ENCODE measurements at regions not wholly inside any gene's neighbourhood (a gene's known extent, or its start where the extent isn't known, plus 50 kb on each side); places are given as distances from the start of the nearest gene placed in this dataset.

DNA sequence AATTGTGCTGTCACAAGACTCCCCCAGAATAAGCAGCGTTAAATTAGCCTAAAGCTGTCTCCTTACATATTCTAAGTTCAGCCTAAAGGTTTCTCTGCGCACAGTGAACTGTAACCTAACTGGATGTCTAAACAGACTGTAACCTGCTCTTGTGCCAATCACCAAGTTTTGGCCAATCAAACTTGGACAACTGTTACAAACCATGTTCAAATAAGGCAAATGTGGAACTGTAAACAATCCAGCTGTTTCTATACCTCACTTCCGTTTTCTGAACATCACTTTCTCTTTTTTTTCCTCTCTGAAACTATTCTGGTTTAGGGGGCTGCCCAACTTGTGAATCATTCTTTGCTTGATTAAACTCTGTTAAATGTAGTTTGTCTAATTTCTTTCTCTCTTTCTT lies 252.2 kb upstream of the HABP2 start:
- no peak for TF ChIP-seq POLR2A (IDR thresholded peaks at IDR 0.05)
- TF ChIP-seq, protein P1, sequence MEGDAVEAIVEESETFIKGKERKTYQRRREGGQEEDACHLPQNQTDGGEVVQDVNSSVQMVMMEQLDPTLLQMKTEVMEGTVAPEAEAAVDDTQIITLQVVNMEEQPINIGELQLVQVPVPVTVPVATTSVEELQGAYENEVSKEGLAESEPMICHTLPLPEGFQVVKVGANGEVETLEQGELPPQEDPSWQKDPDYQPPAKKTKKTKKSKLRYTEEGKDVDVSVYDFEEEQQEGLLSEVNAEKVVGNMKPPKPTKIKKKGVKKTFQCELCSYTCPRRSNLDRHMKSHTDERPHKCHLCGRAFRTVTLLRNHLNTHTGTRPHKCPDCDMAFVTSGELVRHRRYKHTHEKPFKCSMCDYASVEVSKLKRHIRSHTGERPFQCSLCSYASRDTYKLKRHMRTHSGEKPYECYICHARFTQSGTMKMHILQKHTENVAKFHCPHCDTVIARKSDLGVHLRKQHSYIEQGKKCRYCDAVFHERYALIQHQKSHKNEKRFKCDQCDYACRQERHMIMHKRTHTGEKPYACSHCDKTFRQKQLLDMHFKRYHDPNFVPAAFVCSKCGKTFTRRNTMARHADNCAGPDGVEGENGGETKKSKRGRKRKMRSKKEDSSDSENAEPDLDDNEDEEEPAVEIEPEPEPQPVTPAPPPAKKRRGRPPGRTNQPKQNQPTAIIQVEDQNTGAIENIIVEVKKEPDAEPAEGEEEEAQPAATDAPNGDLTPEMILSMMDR (IDR thresholded peaks at IDR 0.05) = no peak

Data from body of pancreas (tissue), 4 donors.